HG03103 (cell line): ENCODE measurements at regions not wholly inside any gene's neighbourhood (a gene's known extent, or its start where the extent isn't known, plus 50 kb on each side); places are given as distances from the start of the nearest gene placed in this dataset.

Experiments used
- ATAC-seq: cut with Tn5 transposase; IDR thresholded peaks from one replicate; pipeline ENCODE4 v1.9.1; 2021; ENCODE audit warnings: low read depth; ENCODE audit not compliant: unreplicated experiment

DNA sequence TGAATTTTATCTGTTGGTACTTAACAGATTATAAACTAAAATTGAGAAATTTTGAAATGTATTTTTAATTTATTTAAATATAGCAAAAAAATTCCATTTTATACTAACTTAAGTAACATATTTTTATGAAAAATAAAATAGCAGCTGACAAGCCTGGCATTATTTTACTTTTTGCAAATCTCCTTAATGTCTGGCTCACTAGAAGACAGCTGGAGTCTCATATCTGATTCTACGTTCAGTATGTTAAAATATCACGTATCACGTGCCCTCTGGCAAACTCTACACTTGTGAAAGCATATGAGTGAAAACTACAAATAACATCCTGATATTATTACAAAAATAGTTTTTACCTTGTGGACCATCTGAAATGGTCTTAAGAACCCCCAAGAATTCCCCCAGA, 513.2 kb upstream of the NBEA start:
- no peak for ATAC-seq

DNA sequence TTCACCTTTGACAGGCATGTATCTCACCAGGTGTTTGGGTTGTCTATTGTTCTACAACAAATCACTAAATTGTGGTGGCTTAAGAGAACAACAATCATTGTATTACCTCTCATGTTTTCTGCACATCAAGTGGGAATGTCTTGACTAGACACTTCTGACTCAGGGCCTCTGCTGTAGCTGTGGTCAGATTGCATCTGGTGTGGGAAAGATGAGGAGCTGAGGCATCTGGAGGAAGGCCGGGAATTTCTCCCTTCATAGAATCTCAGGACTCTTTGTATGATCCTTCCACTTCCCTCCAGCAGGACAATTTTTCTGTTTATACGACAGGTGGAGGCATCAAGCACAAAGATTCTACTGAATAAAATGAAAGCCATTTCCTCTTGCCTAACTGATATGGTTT, 511.8 kb upstream of the NBEA start:
- ATAC-seq: no peak

DNA sequence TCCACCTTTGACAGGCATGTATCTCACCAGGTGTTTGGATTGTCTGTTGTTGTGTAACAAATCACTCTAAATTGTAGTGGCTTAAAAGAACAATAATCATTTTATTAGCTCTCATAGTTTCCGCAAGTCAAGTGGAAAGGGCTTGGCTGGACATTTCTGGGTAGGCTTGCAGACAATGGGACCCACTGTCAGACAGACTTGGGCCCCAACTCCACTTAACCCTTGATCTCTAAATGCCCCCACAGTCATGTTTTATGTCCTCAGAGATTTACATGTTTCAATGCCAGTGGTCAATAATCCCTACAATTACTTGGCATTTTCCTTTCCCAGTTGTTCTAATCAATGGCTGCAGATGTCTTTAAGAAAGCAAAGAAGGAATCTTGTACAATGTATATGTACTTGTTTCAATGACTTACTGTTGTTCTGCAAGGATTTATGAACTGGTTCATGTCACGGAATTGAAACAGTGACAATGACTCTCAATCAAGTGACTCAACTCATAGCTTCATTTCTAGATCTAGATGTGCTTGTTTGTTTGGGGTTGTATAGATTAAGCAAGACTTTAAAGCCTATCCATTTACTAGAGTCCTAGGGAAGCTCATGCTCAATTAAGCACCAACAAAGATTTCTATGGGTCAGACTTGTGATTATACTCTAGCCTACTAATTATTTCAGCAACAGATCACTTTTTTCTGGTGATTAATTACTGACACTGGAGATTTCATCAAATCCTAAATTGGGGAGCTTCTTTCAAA, 510.1 kb upstream of the NBEA start:
- ATAC-seq: no peak

DNA sequence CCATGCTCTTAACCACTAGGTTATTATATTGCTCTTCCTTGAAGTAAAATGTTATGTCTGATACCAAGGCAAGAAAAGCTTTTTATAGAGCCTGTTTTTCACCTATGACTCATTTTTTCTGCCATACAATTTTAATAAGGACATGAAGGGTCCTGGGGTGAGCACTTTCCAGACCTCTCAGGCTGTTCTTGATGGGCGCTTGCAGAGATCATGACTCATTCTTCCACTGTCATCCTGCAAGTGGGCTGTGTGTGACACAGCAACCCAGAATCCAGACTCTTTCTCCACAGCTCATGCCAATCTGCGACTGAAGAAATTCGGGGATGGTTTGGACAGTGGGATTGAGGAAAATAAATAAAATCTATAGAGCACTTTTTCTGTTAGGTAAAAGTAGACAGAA, 506.7 kb upstream of the NBEA start:
- ATAC-seq: no peak

DNA sequence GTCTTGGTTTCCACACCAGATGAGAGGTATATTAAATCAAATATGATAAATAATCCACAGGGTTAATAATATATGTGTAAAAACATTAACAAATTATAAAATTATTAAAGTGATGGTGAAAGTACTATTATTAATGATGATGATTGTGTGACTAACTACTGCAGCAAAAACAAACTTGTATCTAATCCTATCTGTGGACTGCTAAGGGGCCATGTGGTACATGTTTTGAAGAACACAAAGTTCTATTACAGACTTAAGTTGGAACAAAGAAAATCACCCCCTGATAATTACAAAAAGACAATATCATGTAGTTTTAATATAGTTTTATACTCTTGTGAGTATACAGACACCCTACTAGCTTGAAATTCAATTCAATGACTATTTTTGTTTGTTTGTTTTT, 504.2 kb upstream of the NBEA start:
- ATAC-seq: no peak

DNA sequence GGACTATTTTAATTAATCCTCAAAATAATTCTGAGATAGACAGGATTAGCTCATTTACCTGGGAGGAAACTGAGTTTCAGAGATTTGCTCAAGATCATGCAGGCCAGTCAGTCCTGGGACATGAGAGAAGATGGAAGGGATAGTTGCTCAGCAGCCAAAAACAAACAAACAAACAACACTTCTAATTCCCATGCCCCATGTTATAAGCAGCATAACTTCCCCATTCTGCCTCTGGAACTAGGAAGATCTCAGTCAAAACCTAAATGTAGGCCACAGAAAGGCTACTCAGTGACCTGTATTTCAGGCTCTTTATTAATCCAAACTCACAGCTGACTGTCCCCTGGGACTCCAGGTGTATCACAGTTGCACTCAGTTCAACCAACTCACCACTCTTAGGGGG, 489.2 kb upstream of the NBEA start:
- no peak for ATAC-seq

DNA sequence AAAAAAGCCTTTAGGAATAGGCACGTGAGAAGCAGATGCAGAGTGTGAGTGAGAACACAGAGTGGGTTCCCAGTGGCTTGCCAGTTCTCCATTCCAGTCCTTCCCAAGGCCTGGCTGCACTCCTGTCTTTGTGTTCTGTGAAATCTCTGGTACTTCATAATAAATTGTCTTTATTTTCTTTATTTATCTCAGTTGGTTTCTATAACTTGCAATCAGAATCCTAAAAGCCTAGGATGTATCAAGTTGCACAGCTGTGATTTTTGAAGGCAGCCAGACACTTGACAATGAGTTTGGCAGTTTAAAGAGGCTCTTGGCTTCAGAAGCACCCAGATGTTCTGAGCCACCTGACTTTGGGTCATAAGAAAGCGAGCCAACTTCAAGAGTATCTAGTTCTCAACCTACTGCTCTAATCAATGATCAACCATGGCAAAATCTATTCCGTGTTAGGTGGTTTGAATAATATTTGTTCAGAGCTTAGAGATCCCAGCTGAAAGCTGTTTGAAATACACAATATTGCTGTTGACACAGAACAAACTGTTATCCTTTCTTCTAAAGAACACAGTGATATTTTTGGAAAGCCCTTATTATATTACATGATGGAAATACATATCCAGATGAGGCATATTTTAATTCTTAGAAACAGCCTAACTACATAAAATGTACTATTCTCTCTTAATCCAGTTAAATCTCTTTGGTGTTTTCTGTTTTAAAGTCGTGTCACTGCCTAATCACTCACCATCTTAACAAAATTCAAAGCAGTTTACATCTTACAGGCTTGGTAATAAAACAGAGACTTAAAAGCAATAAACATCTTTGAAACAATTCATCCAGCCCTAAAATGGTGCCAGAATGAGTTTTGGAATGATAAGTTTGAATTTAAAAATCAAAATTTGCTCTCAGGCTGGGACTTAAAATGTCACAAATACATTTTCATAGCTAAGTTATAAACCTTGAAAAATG, 483.0 kb upstream of the NBEA start:
- no peak for ATAC-seq

DNA sequence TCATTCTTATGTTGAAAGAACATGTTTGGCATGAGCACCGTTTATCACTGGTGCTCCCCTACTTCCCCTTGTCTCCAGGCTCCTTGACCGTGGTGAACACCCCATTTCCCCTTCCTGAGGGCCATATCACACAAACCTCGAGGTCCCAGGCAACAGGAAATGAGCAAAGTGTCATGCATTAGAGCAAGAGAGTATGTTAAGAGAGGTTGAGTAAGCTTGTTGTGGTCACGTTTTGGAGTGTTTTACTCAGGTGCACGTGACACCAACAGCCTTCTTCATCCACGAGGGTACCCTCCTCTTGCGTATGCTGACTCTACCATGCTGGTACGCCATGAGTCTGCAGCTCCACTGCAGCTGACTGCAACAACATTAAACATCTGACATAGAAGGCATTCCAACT, 482.2 kb upstream of the NBEA start:
- ATAC-seq: no peak

DNA sequence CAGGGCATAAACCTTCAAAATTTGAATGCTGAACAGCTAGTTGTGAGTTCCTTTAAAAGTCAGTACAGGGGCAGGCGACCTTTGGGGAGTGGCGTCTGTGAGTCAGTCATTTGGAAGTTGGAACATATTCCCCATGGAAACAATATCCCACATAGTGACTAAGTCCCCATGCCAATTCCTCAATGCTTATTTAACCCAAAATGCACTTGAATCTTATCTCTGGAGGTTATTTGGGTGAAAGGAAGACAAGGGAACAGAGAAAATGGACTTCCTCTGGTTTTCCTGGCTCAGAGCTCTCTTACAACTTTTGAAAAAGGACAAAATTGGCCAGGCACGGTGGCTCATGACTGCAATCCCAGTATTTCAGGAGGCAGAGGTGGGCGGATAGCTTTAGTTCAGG, 479.2 kb upstream of the NBEA start:
- no peak for ATAC-seq

DNA sequence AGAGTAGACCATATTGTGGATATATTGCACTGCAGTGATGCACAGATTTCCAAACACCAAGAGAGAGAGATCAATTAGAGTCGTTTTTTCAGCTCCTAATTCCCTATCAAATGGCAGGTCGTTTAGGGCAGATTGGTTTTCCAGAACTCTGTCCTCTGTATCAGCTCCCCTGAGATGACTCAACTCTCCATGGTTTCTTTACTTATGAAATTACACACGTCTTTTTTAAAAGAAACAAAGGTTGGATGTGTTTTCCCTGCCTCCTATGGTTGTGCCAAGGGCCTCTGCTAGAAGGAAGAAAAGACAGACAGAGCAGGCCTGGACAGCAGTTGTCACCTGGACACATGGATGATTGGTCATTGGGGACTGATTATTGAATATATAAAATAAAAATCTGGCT, 478.1 kb upstream of the NBEA start:
- ATAC-seq: no peak

DNA sequence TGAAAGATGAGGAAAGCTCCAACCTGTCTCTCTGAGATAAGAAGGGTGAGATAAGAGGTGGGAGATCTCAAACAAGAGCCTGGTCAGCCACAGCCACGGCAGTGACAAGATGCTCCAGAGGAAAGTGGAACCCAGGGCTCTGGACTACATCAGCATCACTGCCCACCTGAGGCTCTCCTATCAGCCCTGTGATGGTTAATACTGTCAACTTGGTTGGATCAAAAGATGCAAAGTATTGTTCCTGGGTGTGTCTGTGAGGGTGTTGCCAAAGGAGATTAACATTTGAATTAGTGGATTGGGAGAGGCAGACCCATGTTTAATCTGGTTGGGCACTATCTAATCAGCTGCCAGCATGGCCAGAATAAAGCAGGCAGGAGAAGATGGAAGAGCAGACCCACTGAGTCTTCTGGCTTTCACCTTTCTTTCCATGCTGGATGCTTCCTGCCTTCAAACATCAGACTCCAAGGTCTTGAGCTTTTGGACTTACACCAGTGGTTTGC, 476.6 kb upstream of the NBEA start:
- ATAC-seq: no peak

DNA sequence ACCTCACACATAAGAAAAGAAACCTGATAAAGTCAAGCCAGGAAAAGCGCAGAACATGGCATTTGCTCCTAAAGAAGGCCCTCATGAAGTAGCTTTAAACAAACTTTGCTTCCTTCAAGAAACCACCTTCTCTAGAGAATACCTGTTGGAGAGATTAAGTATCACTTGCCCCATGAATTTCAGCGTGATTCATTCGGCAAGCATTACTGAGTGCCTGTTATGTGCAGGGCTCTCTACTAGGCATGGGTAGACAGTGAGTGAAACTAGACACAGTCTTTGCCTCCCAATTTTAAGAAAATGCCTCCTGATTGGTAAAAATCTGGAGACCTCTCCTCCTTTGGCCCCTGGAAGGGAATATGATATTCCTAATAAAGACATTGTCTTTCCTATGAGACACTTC, 475.8 kb upstream of the NBEA start:
- no peak for ATAC-seq

DNA sequence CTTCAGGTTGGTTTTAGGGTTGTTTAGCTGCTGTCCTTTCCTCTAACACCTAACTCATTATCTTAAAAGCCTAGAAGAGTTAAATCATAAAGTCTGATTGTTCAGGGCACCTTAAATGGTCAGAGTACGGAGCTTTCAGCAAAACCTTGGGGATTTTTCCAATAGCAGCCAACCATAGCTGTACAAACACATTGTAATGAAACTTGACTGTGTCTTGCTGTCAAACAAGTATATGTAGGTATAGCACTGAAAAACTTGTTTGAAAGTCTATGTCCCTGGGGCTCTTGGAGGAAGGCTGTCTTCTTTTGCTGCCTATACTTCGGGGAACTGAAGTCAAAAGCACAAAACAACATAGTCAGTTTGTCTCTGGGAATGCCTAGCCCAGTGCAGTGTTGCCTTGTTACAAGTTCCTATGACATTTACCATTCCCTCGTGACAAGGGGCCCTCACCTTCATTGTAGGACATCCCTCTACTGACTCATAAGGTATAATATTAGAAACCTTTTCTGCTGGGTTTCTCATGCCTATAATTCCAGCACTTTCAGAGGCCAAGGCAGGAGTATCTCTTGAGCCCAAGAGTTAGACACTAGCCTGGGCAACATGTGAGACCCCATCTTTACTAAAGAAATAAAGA, 474.5 kb upstream of the NBEA start:
- no peak for ATAC-seq

DNA sequence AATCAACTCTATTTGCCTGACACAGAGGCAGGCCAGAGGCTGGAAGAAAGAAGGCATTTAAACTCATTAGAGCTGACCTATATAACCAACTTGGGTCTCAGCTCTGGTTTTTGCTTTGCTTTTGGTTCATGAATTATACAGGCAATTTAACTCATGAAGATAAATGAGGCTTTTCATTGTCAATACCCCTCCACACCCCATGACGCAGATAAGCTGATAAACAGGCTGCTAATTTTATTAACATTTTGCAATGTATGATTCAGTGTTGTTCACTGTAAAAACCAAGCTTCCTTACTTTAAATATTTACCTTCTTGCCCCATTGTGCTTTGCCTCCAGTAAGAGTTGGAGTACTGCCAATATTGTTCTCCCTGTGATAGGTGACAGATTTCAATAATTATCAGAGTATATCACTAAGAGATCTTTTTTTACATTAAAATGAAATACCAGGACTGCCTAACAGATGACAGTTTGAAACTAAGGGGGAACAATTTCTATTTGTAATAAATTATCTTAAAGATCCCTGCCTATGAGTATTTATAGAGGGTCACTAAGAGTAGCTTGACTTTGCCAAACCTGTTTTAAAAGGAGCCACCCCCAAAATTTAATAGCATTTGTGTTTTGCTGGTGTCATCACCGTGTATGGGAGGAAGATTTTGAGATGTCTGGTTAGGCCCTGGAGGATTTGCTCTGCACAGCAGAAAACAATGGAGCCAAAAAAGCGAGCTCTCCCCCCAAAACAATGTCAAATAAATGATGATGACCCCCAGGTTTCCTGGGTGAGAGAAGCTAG, 472.7 kb upstream of the NBEA start:
- no peak for ATAC-seq

DNA sequence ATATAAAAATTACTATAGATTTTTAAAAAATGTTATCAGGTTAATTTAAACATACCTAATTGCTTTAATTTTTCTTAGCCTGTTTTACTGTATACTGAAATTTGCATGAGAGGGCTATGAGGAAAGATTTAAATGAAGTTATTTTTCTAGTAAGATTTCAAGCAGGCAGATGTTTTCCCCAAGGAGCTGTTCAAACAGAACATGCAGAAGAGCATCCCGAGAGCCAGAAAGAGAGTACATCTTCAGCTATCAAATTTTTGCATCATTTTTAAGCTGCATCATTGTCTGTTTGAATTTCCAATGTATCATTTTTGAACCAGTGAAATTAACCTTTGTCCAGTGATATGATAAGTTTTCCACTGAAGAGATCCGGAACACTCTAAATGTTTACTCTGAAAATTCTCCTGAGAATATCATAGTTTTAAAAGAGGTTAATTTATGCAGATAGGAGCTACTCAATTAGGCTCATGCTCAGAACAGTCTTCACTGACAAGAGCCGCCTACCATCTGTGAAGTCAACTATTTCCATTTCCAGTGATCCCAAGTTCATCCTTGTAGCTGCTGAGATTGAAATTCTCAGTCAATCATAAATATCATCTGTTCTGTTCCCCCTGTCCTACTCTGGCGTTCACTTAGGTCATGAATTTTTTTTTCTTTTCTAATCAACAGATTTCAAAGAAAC, 467.7 kb upstream of the NBEA start:
- ATAC-seq: no peak

DNA sequence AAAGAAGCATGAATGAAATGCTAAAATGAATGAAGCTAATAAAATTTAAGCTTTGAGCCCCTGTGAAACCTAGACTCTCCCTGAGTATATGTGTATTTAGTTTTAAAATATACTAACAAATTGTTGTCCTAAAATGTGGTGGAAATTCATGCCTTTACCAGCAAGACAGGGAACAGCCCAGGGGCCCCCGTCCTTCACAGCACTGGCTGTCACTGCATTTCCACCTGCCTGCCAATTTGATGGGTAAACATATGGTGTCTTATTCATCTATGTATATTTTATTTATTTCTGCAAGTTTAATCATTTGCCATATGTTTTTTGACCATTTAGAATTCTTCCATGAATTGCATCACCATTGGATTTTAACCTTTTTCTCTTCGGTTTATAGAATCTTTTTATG, 463.7 kb upstream of the NBEA start:
- no peak for ATAC-seq

DNA sequence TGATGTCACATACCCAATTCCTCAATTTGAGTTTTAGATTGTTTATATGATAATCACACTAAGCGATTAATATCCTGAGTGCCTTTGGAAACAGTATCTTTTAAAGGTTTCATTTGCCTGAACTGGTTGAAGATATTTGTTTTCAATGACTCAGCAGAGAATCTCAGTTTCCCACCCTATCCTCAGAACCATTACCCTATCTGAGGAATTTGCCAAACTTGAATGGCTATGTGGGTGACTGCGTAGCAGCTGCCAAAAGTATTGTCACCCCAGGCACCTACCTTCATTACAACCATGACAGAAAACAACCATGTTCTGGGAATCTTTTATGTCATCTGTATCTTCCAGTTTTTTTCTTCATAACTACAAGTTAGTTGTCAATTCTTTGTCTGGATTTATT, 440.1 kb upstream of the NBEA start:
- ATAC-seq: no peak

DNA sequence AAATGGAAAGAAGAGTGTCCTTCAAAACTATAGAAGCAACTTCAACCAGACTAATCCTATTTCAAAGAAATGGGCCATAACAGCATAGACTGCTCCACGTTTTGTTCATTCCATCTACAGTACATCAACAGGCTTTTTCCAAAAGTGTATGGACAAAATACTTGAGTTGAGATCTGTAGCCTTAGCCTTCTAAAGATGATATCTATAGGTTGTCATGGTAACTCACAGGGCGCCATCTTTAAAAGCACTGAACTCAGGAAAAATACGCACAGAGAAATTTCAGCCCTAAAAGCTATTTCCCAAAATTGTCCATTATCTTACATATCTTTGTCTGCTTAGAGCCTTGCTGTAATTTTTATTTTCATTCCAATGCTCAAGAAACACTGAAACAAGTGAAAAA, 439.4 kb upstream of the NBEA start:
- ATAC-seq: no peak

DNA sequence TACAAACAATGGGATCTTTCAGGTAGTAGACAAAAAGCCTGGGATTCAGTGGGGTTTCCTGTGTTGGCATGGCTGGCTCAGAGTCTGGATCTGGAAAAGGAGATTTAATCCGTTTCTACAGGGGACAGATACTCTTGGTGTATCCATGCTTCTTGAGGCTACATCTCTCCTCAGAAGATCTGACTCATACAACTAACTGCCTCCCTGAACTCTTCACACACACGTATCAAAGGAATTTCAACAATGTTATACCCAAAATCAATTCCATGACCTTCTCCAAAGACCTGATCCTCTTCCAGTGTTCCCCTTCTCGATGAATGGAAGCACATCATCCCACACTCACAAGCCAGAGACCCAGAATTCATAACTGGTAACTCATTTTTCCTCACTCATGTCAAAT, 435.3 kb upstream of the NBEA start:
- no peak for ATAC-seq

DNA sequence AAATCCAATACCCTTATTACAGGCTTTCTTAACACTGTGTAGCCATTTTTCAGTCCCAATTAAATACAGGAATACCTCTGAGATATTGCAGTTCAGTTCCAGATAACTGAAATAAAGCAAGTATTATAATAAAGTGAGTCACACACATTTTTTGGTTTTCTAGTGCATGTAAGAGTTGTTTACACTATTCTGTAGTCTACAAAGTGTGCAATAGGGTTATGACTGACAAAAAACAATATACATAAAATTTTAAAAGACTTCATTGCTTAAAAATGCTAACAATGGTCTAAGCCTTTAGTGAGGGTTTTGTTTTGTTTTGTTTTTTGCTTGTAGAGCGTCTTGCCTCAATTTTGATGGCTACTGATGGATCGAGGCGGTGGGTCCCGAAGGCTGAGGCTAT, 434.4 kb upstream of the NBEA start:
- ATAC-seq: no peak
